Keratinocyte (primary cell): ENCODE measurements at regions not wholly inside any gene's neighbourhood (a gene's known extent, or its start where the extent isn't known, plus 50 kb on each side); places are given as distances from the start of the nearest gene placed in this dataset.
"Not testable (repeated sequence)": the region's sequence is repeated elsewhere in the genome, so short reads cannot be mapped to it uniquely, and the experiment has no call there.

Experiments
- DNase-seq: peaks from one replicate; pipeline ENCODE4 v3.0.0-alpha.2; 2011; ENCODE audit warnings: low read depth, missing footprints, low spot score
- FAIRE-seq: peaks from 2 replicates; lab custom pipeline; 2011; peaks lifted over from hg19 to GRCh38; lab: Jason Lieb, UNC
- H2AFZ ChIP-seq: 2 replicates; pipeline ENCODE4 v1.6.0; 2012; ENCODE audit warnings: low read length, control low read depth, inconsistent platforms; ENCODE audit not compliant: control insufficient read depth
- H3K27ac ChIP-seq: 2 replicates; pipeline ENCODE4 v1.5.1; 2011; ENCODE audit warnings: low read length; ENCODE audit not compliant: control insufficient read depth, insufficient read depth
- H3K27me3 ChIP-seq: 3 replicates; pipeline ENCODE4 v1.6.0; 2011; ENCODE audit warnings: low read length; ENCODE audit not compliant: control insufficient read depth, insufficient read depth; ENCODE audit errors: extremely low read depth
- H3K36me3 ChIP-seq, 2 experiments: 2 replicates in 1 of 2; 3 replicates in 1 of 2; pipeline ENCODE4 v1.5.1; 2011; ENCODE audit warnings: low read length in 2 of 2, mild to moderate bottlenecking in 1 of 2; ENCODE audit not compliant: control insufficient read depth in 2 of 2, insufficient read depth in 2 of 2; ENCODE audit errors: extremely low read depth in 1 of 2
- H3K4me1 ChIP-seq: 3 replicates; pipeline ENCODE4 v1.5.1; 2011; ENCODE audit warnings: low read length; ENCODE audit not compliant: control insufficient read depth, insufficient read depth; ENCODE audit errors: extremely low read depth
- H3K4me2 ChIP-seq: 3 replicates; pipeline ENCODE4 v1.6.0; 2011; ENCODE audit warnings: low read depth, low read length; ENCODE audit not compliant: control insufficient read depth, insufficient read depth; ENCODE audit errors: extremely low read depth
- H3K4me3 ChIP-seq, 3 experiments: fragments of 200-600 bp in 1 of 3; sonication (generic) in 1 of 3; 2 replicates in 2 of 3; 3 replicates in 1 of 3; pipeline ENCODE4 v1.5.1; 2011 to 2016; ENCODE audit warnings: low read length in 3 of 3, mild to moderate bottlenecking in 3 of 3, control low read depth in 2 of 3, inconsistent platforms in 1 of 3, low read depth in 1 of 3, mixed read lengths in 1 of 3, mixed run types in 1 of 3, moderate library complexity in 1 of 3; ENCODE audit not compliant: control insufficient read depth in 2 of 3, insufficient read depth in 2 of 3; ENCODE audit errors: extremely low read depth in 1 of 3
- H3K79me2 ChIP-seq: 2 replicates; pipeline ENCODE4 v1.6.0; 2012; ENCODE audit warnings: low read length; ENCODE audit not compliant: control insufficient read depth, insufficient read depth
- H3K9ac ChIP-seq: 3 replicates; pipeline ENCODE4 v1.6.0; 2011; ENCODE audit warnings: low read length; ENCODE audit not compliant: control insufficient read depth, insufficient read depth; ENCODE audit errors: extremely low read depth
- H3K9me1 ChIP-seq: 3 replicates; pipeline ENCODE4 v1.6.0; 2011; ENCODE audit warnings: low read length; ENCODE audit not compliant: control insufficient read depth, insufficient read depth; ENCODE audit errors: extremely low read depth
- H3K9me3 ChIP-seq: 2 replicates; pipeline ENCODE4 v1.5.1; 2012; ENCODE audit warnings: low read depth, low read length; ENCODE audit not compliant: control insufficient read depth
- H4K20me1 ChIP-seq: 3 replicates; pipeline ENCODE4 v1.6.0; 2011; ENCODE audit warnings: low read length; ENCODE audit not compliant: control insufficient read depth, insufficient read depth; ENCODE audit errors: extremely low read depth
- dilution Hi-C: fragments of 300-500 bp; cut with MboI; formaldehyde crosslinking; loops from one replicate; pipeline ENCODE4 v1.7.0; 2020; ENCODE audit warnings: low sequenced_read_pairs; ENCODE audit not compliant: extremely low pct_ligation_motif_present

- H3K9me3 ChIP-seq, H3K27ac ChIP-seq, H3K79me2 ChIP-seq, H3K4me3 ChIP-seq, H3K9ac ChIP-seq, H3K27me3 ChIP-seq, FAIRE-seq, H3K36me3 ChIP-seq, DNase-seq, dilution Hi-C loops, H4K20me1 ChIP-seq, H3K4me2 ChIP-seq, H2AFZ ChIP-seq, H3K4me1 ChIP-seq, H3K9me1 ChIP-seq: not testable (repeated sequence)
Measured at GRCh38 chr5:176018598-176018997, 50.5 kb upstream of the THOC3 start.

- H4K20me1 ChIP-seq, H3K4me2 ChIP-seq, dilution Hi-C loops, H3K9me3 ChIP-seq, H3K9ac ChIP-seq, H3K4me1 ChIP-seq, FAIRE-seq, H3K79me2 ChIP-seq, H3K27me3 ChIP-seq, DNase-seq, H3K27ac ChIP-seq, H2AFZ ChIP-seq, H3K36me3 ChIP-seq, H3K9me1 ChIP-seq, H3K4me3 ChIP-seq: not testable (repeated sequence)
Measured at GRCh38 chr5:176020852-176021251, 52.7 kb upstream of the THOC3 start.

- H3K9me1 ChIP-seq, H3K79me2 ChIP-seq, H4K20me1 ChIP-seq, H3K27me3 ChIP-seq, FAIRE-seq, DNase-seq, H3K36me3 ChIP-seq, dilution Hi-C loops, H3K4me3 ChIP-seq, H3K9ac ChIP-seq, H3K4me2 ChIP-seq, H3K4me1 ChIP-seq, H3K27ac ChIP-seq, H3K9me3 ChIP-seq, H2AFZ ChIP-seq: not testable (repeated sequence)
Measured at GRCh38 chr5:176023535-176023934, 55.4 kb upstream of the THOC3 start.

GRCh38 chr5:176029445-176029844 lies 61.3 kb upstream of the THOC3 start:
- H3K27ac ChIP-seq, H3K79me2 ChIP-seq, FAIRE-seq, H3K4me3 ChIP-seq, DNase-seq, H3K9ac ChIP-seq, H3K36me3 ChIP-seq, dilution Hi-C loops, H3K4me1 ChIP-seq, H3K4me2 ChIP-seq, H3K27me3 ChIP-seq, H3K9me3 ChIP-seq, H4K20me1 ChIP-seq, H2AFZ ChIP-seq, H3K9me1 ChIP-seq: not testable (repeated sequence)

- H3K9ac ChIP-seq, H3K4me1 ChIP-seq, H3K79me2 ChIP-seq, FAIRE-seq, H3K4me3 ChIP-seq, H4K20me1 ChIP-seq, H3K27me3 ChIP-seq, dilution Hi-C loops, H3K9me1 ChIP-seq, H3K36me3 ChIP-seq, H3K9me3 ChIP-seq, DNase-seq, H3K27ac ChIP-seq, H2AFZ ChIP-seq, H3K4me2 ChIP-seq: not testable (repeated sequence)
Measured at GRCh38 chr5:176030361-176031117, 62.4 kb upstream of the THOC3 start.
